GM18873 (cell line): ENCODE measurements at regions not wholly inside any gene's neighbourhood (a gene's known extent, or its start where the extent isn't known, plus 50 kb on each side); places are given as distances from the start of the nearest gene placed in this dataset.

Experiments used
- ATAC-seq: cut with Tn5 transposase; IDR thresholded peaks from one replicate; pipeline ENCODE4 v1.9.1; 2021; ENCODE audit warnings: mild to moderate bottlenecking, moderate library complexity, moderate number of reproducible peaks; ENCODE audit not compliant: unreplicated experiment, low FRiP score

DNA sequence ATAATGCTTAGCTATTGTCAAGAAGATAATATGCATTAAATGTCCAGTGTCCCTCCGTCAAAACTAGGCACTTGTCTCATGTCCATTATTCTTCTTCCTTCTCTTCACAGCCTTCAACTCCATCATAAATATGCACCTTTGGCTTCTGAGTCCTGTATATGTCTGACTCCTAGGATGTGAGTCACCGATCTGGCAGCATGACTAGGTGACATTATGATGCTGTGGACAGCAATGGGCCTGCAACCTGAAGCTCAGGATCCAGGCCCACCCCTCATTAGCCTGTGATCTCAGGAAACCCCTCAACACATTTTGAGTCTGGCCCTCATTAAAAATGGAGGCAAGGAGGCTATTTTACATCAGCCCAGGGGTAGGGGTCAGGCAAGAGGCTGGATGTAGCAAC is 362.5 kb upstream of the ZMIZ1 start:
- no peak for ATAC-seq

DNA sequence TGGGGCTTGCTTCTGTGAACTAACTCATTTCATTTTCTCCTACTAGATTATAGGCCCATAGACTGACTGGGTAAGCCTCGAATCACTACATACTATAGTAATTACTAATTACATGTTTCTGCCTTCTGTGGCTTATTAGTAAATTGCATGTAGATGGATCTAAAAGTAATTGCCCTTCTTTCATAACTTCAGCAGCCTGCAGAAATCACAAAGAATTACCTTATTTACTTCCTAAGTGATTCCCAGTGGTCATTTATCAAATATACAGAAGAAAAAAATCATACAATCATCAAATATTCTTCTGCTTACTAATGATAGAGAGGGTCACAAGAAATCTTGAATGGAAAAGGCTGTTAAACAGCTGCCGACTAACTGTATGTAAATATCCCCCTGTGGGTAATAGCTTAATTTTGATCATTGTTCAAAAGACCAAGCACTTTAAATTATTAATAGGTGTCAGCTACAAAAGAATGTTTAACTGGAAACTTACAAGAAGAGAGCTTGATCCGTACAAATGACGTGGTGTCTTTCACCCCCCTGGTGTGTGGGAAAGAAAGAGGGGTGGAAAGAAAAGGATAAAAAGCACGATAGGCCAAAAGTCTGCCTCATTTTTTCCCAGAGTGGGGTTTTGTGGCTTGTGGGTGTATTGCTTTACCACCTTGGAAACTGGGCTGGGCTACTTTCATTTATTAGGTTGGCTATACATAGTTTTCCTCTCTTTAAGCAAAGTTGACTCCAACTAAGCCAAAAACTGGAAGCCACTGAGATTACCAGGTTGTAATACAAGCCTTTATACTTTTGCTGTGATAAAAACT is 361.8 kb upstream of the ZMIZ1 start:
- ATAC-seq = no peak

DNA sequence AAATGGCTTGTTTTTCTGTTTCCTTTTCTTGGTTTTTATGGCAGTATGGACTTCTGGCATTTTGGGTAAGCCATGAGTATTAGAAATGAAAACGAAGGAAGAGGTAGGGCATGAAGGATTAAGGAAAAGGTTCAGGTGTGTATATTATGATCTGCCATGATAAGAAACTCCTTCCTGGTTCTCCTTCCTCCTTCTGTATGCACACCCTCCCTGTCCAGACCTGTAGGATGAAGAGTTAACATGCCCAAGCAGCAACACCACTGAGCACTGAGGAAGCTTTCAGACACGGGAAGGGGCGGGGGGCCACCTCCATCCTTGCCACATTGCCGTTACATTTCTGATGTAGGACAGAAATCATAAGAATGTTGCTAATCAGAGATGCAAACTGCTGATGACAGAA is 361.0 kb upstream of the ZMIZ1 start:
- ATAC-seq = no peak

DNA sequence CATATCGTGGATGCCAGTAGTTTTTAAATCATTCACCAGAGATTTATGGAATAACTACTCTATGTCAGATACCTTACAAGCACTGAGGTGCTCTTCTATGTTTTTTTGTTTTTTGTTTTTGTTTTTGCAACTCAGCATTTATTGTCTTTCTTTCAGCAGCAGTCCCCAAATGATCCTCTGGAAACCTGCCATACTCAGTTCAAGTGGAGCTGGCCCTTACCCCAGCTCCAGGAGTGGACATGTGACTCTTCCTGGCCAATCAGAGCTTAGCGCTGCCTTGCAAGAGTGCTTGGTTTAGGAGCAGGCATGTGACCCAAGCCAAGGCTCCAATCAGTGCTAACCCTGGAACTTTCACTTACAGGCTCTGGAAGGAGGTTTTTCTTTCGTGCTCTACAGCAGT is 356.6 kb upstream of the ZMIZ1 start:
- ATAC-seq = no peak

DNA sequence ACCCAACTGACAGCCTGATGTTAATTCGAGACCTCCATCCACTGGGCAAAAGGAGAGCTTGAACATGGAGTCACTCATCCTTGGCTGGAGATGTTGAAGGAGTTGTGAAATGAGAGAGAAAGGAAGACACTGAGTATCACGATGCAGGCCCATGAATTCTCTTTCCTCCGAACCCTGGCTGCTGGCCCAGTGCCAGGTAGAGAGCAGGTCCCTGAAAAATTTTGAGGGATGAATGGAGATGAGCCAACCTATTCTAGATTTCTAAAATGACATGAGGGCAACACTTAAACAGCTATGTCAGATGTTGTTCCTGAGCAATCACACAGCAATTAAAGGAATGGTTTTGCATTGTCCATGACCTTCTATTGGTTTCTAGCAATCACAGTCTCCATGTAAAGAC is 355.1 kb upstream of the ZMIZ1 start:
- no peak for ATAC-seq

DNA sequence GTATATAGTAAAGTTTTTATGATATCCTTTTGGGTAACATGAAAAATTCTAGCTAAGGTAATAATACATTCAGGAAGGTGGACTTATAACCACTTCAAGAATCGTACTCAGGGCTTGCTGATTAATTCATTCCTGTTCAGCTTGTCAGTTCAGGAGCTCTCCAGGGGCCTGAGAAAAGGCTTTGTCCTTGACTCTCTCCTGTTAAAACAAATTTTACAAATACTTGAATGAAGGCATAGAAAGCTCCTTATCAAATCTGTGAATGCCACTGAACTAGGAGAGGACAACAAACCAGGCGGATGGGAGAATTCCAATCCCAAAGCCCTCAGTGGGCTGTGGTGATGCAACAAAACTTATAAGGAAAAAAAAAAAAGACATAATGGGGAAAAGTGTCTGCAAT is 354.5 kb upstream of the ZMIZ1 start:
- ATAC-seq = no peak

DNA sequence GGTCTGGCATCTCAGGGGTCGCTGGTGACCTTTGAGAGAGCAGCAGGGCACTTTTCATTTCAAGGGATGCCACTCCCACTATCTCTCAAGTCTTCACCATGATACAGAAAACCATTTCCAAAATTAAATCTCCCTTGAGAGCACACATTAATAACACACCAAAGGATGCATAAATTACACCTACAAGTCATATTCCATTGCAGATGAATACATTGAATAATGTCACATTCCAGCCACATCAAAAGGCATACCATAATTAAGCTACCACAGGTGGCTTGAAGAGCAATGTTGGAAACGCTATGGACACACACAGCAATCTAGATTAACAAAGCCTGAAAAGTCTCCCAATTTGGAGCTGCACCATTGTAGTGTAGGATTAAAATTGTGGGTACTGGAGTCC is 353.3 kb upstream of the ZMIZ1 start:
- no peak for ATAC-seq

DNA sequence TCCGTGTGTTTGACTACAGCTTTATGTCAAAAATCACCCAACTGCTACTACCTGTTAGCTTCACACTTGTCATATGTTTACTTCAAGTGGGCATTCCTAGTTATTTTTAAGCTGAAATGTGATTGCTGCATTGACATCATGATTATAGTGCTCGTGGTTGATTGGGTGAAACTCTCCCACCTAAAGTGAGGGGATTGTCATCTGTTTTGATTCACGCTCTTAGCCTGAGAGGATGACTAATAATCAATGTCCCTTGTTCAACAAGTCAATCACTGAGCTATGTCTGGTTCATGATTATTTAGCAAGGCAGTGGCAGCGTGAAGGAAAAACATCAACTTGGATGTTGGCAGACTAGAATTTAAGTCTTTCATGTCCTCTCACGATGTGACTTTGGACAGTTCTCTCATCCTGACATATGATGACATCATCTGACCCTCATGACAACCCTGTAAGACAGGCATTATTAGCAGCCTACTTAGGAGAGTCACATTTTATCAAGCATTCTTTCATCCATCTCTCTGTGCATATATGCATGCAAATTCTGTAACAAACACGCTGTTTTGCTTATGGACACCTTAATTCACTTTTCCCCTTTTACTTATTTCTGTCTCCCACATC is 352.6 kb upstream of the ZMIZ1 start:
- ATAC-seq = no peak

DNA sequence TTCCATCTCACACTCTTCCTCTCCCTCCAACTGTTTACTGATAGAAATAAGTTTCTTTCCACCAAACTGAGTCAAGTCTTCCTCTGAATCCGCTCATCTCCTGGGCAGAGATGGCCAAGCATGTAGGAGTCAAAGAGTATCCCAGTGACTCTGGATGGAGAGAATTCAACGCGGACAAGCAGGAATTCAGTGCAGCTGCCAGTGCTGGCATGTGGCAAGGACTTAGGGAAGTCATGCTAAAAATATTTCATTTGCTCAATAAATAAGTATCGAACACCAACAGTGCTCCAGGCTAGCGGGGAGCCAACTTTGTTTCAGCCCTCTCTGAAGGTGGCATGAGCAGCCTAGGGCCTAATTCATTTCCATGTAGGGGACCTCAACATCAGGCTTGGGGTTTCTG is 351.6 kb upstream of the ZMIZ1 start:
- ATAC-seq = no peak

DNA sequence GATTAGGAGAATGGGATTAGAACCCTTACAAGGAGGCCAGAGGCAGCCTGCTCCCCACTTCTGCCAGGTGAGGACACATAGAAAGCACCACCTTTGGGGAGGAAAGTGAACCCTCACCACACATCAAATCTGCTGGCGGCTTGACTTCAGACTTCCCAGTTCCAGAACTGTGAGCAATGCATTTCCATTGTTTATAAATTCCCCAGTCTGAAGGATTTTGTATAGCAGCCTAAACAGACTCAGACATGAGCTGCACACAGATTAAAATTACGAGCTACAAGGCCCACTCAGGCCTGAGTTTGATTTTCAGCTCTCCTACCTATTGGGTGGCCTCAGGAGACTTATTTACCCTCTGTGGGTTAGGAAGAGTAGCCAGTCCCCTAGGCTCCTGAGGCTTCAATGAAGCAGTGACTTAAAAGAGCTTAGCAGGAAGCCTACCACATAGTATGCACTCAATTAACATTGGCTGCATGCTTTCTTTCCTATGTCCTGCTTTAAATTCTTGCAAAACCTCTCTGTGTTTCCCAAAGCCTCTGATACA is 350.7 kb upstream of the ZMIZ1 start:
- no peak for ATAC-seq

DNA sequence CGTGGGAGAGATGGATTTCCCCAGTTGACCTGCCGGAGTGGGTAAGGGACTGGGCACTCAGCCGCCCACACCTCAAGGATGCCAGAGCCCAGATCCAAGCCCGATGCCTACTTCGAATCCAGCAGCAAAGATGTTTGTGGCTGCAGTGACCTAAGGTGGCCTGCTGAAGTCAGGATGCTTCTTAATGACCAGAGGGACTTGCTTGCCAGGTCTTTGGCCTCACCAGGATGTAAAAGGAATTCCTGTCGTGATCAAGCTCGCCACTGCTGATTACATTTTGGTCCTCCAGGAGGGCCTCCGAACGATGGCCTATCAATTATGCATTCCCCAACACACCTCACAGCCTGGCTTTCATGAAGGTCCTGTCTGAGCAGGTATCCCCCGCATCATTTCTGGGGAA is 349.5 kb upstream of the ZMIZ1 start:
- ATAC-seq = no peak

DNA sequence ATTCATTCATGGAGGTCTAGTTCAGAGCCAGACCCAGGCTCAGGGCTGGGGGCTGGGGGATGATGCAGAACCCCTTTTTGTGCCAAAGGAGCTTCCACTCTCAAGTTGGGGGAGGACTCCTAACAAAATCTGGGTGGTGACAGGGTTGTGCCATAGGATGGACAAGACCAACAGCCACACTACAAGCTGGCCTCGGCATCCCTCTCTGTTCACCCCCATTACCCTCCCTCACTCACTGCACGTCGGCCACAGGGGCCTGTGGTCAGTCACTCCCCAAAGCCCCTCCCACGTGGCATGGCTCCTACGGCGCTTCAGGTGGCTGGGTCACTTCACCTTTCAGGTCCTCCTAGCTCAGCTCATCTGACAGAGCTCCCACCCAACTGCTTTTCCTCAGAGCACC is 348.7 kb upstream of the ZMIZ1 start:
- ATAC-seq = no peak

DNA sequence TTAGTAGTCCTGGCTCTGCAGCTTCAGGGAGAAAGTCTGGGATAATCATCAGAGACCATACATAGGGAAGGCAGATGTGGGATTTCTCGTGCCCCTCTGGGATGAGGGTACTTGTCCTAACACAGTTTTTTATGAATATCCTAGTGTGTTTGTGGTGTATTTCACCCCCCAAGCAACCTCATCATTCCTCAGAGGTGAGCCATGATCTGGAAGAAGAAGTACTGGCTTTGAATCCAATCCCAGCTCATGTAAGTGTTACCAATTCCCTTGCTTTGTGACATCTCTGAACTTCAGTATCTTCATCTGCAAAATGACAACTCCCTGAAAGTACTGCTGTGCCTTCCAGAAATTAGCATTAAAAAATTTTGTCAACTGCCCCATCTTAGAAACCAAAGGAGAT is 347.5 kb upstream of the ZMIZ1 start:
- ATAC-seq = no peak

DNA sequence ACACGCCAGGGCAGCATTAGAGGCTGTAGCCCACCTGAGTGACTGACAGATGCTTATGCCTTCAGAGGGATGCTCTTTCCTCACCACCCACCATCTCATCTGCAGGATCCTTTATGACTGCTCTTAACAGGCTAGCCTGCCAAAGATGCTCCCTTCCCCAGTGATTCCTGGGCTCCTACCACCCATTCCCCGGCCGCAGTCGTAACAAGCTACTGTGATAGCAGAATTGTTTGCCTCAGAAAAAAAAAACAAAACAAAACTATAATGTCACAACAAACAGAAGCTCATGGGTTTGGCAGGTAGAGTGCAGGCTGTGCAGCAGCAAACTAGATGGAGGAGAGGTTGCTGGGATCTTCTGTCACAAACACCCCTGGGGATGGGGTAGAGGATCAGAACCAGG is 343.9 kb upstream of the ZMIZ1 start:
- ATAC-seq = no peak

DNA sequence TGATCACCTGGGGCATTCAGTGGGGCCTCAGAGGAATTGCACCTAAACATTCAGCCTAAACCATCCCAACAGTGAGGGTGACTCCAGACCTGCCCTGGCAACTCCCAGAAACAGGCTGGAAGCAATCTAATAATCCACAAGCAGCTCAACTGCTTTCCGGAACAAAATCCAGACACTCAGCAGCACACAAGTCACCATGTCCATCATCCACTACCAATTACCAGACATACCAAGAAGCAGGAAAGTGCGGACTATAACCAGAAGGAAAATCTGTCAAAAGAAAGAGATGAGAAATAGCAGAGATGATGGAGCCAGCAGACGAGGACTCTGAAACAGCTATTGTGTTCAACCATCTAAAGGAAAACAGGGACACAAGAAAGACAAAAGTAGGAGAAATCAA is 342.6 kb upstream of the ZMIZ1 start:
- no peak for ATAC-seq

DNA sequence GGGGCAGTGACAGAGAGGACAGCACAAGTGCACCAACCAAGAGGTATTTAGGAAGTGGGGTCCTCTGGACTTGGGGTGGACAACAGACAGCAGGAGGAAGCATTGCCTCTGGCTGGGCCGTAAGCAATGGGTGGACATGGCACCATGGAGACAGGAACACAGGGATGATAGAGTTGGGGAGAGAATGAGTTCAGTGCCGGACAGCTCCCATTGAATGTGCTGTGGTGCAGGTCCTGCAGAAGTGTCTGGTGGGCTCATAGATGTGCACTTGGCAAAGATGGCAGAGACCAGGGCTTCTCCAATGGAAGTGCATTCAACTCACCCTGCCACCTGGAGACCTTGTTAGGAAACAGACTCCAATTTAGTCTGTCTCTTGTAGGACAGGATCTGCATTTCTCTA is 341.5 kb upstream of the ZMIZ1 start:
- ATAC-seq = no peak

DNA sequence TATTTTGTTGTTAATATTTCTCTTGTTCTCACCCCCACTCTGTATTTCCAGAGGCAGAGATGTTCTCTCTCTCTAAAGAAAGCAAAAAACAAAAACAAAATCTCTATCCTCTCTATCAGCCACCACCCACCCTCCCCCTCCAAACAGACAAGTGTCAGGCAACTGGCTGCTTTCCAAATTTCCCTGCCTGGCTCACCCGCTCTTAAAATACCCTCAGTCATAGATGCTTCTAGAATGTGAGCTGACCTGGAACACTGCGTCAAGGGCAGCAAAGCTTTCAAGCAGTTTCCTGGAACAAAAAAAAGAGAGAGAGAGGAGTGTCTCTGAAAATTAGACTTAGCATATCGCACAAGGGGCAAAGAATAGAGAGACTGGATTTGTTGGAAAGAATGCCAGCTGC is 341.0 kb upstream of the ZMIZ1 start:
- ATAC-seq = no peak

DNA sequence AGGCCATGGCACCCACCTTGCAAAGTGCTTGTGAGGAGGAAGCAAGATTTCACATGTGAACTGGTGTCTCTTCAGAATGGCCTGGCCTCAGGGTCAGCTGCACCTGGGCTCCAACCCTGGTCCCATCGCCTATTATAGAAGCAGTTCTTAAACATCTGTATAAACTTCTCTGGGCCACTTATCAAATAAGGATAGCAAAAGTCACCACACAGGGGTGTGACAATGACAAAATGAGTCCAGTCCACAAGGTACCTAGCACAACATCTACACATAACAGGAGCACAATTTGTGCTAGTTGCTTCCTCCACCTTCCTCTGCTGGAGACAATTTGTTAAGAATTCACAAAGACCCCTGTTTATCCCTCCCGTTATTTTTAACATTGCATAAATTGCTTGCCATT is 340.6 kb upstream of the ZMIZ1 start:
- no peak for ATAC-seq

DNA sequence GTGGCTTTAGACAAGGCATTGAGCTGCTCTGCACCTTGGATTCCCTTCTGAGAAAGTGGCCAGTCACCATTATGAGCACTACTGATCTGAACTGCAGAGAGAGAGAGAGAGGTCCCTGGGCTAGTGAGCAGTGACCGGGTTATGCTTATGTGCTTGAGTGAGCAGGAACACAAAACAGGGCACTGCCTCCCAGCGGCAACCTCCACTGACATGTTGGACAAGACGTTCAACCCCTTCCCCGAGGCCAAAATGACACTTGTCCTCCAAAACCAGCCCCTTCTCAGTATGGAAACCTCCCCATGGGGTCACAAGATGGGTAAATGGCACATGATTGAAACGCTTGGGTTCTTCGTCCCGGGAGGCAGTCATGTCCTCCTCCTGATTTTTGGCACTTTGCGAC is 339.4 kb upstream of the ZMIZ1 start:
- no peak for ATAC-seq

DNA sequence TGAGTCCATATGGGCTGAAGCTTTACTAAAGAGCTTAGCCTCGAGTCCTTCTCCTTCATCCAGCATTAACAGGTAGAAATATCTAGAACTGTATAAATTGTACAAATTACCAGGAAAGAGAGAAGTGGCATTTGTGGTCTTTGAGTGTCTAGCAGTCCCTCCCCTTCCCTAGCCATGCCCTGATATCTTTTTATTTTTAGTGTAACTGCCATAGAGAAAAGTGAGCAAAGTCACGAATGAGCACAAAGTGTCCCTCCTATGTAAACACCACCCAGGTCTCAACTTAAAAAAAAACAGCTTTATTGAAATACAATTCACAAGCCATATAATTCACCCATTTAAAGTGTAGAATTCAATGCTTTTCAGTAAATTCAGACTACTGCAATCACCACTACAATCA is 339.0 kb upstream of the ZMIZ1 start:
- ATAC-seq = no peak

DNA sequence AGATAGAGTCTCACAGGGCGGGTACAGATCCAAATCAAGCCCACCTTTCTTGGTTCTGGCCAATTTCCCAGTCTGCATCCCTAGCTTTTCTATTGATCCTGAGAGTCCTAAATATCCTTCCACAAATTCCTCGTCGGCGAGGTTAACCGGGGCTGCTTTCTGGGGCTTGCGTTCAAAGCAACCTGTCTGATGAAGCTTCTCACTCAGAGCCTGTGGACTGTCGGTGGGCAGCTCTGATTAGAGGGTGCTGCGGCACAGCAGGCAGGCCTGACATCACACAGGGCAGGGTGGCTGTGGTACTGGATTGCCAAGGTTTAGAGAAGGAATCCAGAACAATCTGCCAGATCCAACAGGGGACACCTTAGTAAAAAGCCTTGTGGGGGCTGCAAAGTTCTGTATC is 338.0 kb upstream of the ZMIZ1 start:
- ATAC-seq = no peak

DNA sequence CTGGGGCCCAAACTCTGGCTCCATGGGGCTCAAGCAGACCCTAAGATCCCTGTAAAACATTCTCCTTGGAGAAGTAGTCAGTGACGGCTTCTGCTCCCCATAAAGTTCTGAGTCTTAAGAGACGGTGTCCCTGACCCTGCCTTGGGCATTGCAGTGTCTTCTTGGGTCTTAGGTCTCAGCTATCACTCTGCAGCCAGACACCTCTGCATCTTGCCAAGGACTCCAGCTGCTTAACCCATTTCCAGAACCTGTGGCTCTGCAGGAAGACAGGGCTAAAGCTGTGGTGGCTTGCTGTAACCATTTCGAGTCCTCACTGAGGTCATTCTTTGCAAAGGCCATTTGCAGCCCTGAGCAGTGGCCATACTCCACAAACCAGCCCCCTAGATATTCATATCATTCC is 337.1 kb upstream of the ZMIZ1 start:
- no peak for ATAC-seq
